WI38 (cell line): ENCODE measurements at regions not wholly inside any gene's neighbourhood (a gene's known extent, or its start where the extent isn't known, plus 50 kb on each side); places are given as distances from the start of the nearest gene placed in this dataset.

Experiments used
- H3K4me3 ChIP-seq: 2 replicates; pipeline ENCODE4 v1.5.1; 2011; ENCODE audit warnings: low read depth, mild to moderate bottlenecking, control low read depth, low read length
- CTCF ChIP-seq: IDR thresholded peaks from 2 replicates; pipeline ENCODE4 v1.5.1; 2012; ENCODE audit warnings: low read depth, mild to moderate bottlenecking, control low read depth, low read length

GRCh38 chr6:91540902-91541301 is 954.0 kb upstream of the MAP3K7 start:
- TF ChIP-seq CTCF = no peak
- H3K4me3 ChIP-seq = no peak overlapping the region

- TF ChIP-seq CTCF = no peak
Observed at GRCh38 chr6:91539456-91539855, 952.6 kb upstream of the MAP3K7 start.

GRCh38 chr6:91538622-91539021 is 951.8 kb upstream of the MAP3K7 start:
- no peak for TF ChIP-seq CTCF
- no peak overlapping the region for H3K4me3 ChIP-seq

More at GRCh38 chr6:91539456-91539855, 952.6 kb upstream of the MAP3K7 start:
- H3K4me3 ChIP-seq = no peak overlapping the region

- no peak overlapping the region for H3K4me3 ChIP-seq
- TF ChIP-seq CTCF = no peak
Observed at GRCh38 chr6:91534614-91535013, 947.7 kb upstream of the MAP3K7 start.

- no peak overlapping the region for H3K4me3 ChIP-seq
- no peak for TF ChIP-seq CTCF
Observed at GRCh38 chr6:91523511-91523910, 936.6 kb upstream of the MAP3K7 start.

GRCh38 chr6:91521999-91522398 is 935.1 kb upstream of the MAP3K7 start:
- TF ChIP-seq CTCF = no peak
- no peak overlapping the region for H3K4me3 ChIP-seq

GRCh38 chr6:91509711-91510110 is 922.8 kb upstream of the MAP3K7 start:
- TF ChIP-seq CTCF = no peak
- H3K4me3 ChIP-seq = no peak overlapping the region
